CD14-positive monocyte (primary cell): ENCODE measurements at regions not wholly inside any gene's neighbourhood (a gene's known extent, or its start where the extent isn't known, plus 50 kb on each side); places are given as distances from the start of the nearest gene placed in this dataset.
"Not testable (repeated sequence)": the region's sequence is repeated elsewhere in the genome, so short reads cannot be mapped to it uniquely, and the experiment has no call there.

ENCODE experiments used
- DNase-seq, 3 donors: peaks; one replicate each; pipeline ENCODE4 v3.0.0-alpha.2; 2011 to 2022
- H2AFZ ChIP-seq: 2 replicates; pipeline ENCODE4 v1.6.0; 2012; ENCODE audit warnings: mild to moderate bottlenecking, low read depth, low read length, inconsistent platforms; ENCODE audit not compliant: insufficient read depth, poor library complexity, severe bottlenecking
- H3K27ac ChIP-seq, 2 donors: 1 replicate in 1 of 2; 2 replicates in 1 of 2; pipeline ENCODE4 v1.5.1; 2012 to 2013; ENCODE audit warnings: low read length in 2 of 2, control low read depth in 1 of 2, inconsistent platforms in 1 of 2, low read depth in 1 of 2, mild to moderate bottlenecking in 1 of 2
- H3K27me3 ChIP-seq, 2 donors: one replicate each; pipeline versions ENCODE4 v1.6.0 to v1.6.1; 2011 to 2013; ENCODE audit warnings: low read length in 2 of 2; ENCODE audit not compliant: control insufficient read depth in 2 of 2, insufficient read depth in 2 of 2
- H3K36me3 ChIP-seq, 2 donors: replicated peaks in 1 of 2; 1 replicate in 1 of 2; 2 replicates in 1 of 2; pipeline versions ENCODE4 v1.5.1 to v1.6.1; 2012 to 2013; ENCODE audit warnings: low read length in 2 of 2, control low read depth in 1 of 2, inconsistent platforms in 1 of 2, mild to moderate bottlenecking in 1 of 2; ENCODE audit not compliant: insufficient read depth in 2 of 2, control insufficient read depth in 1 of 2
- H3K4me1 ChIP-seq, 2 donors: 1 replicate in 1 of 2; 2 replicates in 1 of 2; pipeline versions ENCODE4 v1.5.1 to v1.6.1; 2012 to 2013; ENCODE audit warnings: low read length in 2 of 2, control low read depth in 1 of 2, inconsistent platforms in 1 of 2, mild to moderate bottlenecking in 1 of 2, moderate library complexity in 1 of 2; ENCODE audit not compliant: insufficient read depth in 2 of 2, control insufficient read depth in 1 of 2
- H3K4me2 ChIP-seq: replicated peaks from 2 replicates; pipeline ENCODE3; 2012; ENCODE audit warnings: low read length, moderate library complexity, mild to moderate bottlenecking; ENCODE audit not compliant: poor library complexity, severe bottlenecking; ENCODE audit errors: extremely low read depth
- H3K4me3 ChIP-seq, 3 experiments: fragments of 200-600 bp in 1 of 3; sonication (generic) in 1 of 3; replicated peaks in 1 of 3; 1 replicate in 2 of 3; 2 replicates in 1 of 3; pipeline ENCODE4 v1.5.1; 2011 to 2013; ENCODE audit warnings: low read length in 3 of 3, mild to moderate bottlenecking in 3 of 3, control low read depth in 2 of 3, low read depth in 2 of 3, inconsistent platforms in 1 of 3, moderate library complexity in 1 of 3
- H3K79me2 ChIP-seq: 2 replicates; pipeline ENCODE4 v1.6.0; 2012; ENCODE audit warnings: mild to moderate bottlenecking, control low read depth, inconsistent platforms, low read length, moderate library complexity; ENCODE audit not compliant: insufficient read depth
- H3K9ac ChIP-seq: 2 replicates; pipeline ENCODE4 v1.6.0; 2017; ENCODE audit warnings: low read length, mild to moderate bottlenecking; ENCODE audit not compliant: insufficient read depth, poor library complexity, severe bottlenecking
- H3K9me3 ChIP-seq, 2 donors: replicated peaks in 1 of 2; 1 replicate in 1 of 2; 2 replicates in 1 of 2; pipeline versions ENCODE4 v1.5.1 to v1.6.1; 2012 to 2013; ENCODE audit warnings: low read length in 2 of 2, control low read depth in 1 of 2; ENCODE audit not compliant: control insufficient read depth in 1 of 2, insufficient read depth in 1 of 2
- H4K20me1 ChIP-seq: 2 replicates; pipeline ENCODE4 v1.6.0; 2012; ENCODE audit warnings: mild to moderate bottlenecking, low read length, control low read depth, moderate library complexity; ENCODE audit not compliant: insufficient read depth
- H3K27ac Mint-ChIP-seq, 7 donors: one replicate each; pipeline ENCODE4 v1.8.0; 2020; ENCODE audit warnings: mild to moderate bottlenecking in 7 of 7, mixed read lengths in 7 of 7, moderate library complexity in 6 of 7, inconsistent platforms in 2 of 7
- H3K27me3 Mint-ChIP-seq, 3 donors: one replicate each; pipeline ENCODE4 v1.8.0; 2021 to 2022; ENCODE audit warnings: low read depth in 3 of 3, mild to moderate bottlenecking in 3 of 3, mixed read lengths in 3 of 3, moderate library complexity in 3 of 3, inconsistent platforms in 1 of 3
- H3K36me3 Mint-ChIP-seq, 2 donors: one replicate each; pipeline ENCODE4 v1.8.0; 2020; ENCODE audit warnings: mixed read lengths in 2 of 2, inconsistent platforms in 1 of 2, mild to moderate bottlenecking in 1 of 2
- H3K4me1 Mint-ChIP-seq: one replicate; pipeline ENCODE4 v1.8.0; 2020; ENCODE audit warnings: mild to moderate bottlenecking, mixed read lengths
- H3K4me3 Mint-ChIP-seq, 2 donors: one replicate each; pipeline ENCODE4 v1.8.0; 2020; ENCODE audit warnings: mild to moderate bottlenecking in 2 of 2, mixed read lengths in 2 of 2, moderate library complexity in 1 of 2
- H3K9me3 Mint-ChIP-seq, 7 donors: one replicate each; pipeline ENCODE4 v1.8.0; 2020 to 2022; ENCODE audit warnings: mixed read lengths in 7 of 7, mild to moderate bottlenecking in 6 of 7, moderate library complexity in 6 of 7, inconsistent platforms in 2 of 7
- WGBS: methylation state at CpG from one replicate; pipeline ENCODE4 v1.1.5; 2013; ENCODE audit warnings: missing lambda C conversion rate; ENCODE audit not compliant: insufficient coverage; 5-methylcytosine and 5-hydroxymethylcytosine counted together
- intact Hi-C, 2 donors: fragments of 100-400 bp; cut with micrococcal nuclease; formaldehyde crosslinking; loops; one replicate each; pipeline versions ENCODE4 v1.15.0 to v1.15.1; 2023
- TF ChIP-seq, protein P1 (sequence below): fragments of 200-600 bp; IDR thresholded peaks from one replicate; pipeline ENCODE4 v1.8.0; 2022; ENCODE audit warnings: antibody characterized with exemption, mild to moderate bottlenecking

DNA sequence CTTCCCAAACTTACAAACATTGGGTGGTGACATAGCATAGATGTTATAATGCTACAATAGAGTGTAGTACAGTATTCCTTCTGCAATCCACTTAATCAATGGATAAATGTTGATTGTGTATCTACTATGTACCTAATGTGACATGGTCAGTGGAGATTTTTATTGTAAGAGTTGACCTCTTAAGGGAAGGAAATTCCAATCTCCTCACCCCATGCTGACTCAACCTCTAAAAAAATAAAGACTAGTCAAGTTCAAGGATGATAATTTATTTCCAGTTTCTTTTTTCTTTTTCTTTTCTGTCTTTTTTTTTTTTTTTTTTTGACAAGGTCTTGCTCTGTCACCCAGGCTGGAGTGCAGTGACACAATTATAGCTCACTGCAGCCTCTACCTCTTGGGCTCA, 206.5 kb upstream of the STS start:
- no peak overlapping the region for H3K27ac Mint-ChIP-seq
- TF ChIP-seq, protein P1, sequence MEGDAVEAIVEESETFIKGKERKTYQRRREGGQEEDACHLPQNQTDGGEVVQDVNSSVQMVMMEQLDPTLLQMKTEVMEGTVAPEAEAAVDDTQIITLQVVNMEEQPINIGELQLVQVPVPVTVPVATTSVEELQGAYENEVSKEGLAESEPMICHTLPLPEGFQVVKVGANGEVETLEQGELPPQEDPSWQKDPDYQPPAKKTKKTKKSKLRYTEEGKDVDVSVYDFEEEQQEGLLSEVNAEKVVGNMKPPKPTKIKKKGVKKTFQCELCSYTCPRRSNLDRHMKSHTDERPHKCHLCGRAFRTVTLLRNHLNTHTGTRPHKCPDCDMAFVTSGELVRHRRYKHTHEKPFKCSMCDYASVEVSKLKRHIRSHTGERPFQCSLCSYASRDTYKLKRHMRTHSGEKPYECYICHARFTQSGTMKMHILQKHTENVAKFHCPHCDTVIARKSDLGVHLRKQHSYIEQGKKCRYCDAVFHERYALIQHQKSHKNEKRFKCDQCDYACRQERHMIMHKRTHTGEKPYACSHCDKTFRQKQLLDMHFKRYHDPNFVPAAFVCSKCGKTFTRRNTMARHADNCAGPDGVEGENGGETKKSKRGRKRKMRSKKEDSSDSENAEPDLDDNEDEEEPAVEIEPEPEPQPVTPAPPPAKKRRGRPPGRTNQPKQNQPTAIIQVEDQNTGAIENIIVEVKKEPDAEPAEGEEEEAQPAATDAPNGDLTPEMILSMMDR: no peak
- no peaks in the 10 kb centered on the region for H3K4me1 ChIP-seq
- H3K4me2 ChIP-seq: no peak overlapping the region
- no peak overlapping the region for H2AFZ ChIP-seq
- DNase-seq: no peak
- H3K9me3 Mint-ChIP-seq: peaks cover 0 to 15% (median 0%) of the 10 kb centered on the region in 7 donors
- no peak overlapping the region for H3K27ac ChIP-seq
- no peaks in the 10 kb centered on the region for H3K27me3 ChIP-seq
- H3K36me3 ChIP-seq: no peaks in the 10 kb centered on the region
- H3K4me3 Mint-ChIP-seq: no peak overlapping the region
- H3K9ac ChIP-seq: no peak overlapping the region
- no peak overlapping the region for H3K4me3 ChIP-seq
- intact Hi-C loops: no loop called here
- no peaks in the 10 kb centered on the region for H3K4me1 Mint-ChIP-seq
- no peaks in the 10 kb centered on the region for H3K79me2 ChIP-seq
- H4K20me1 ChIP-seq: no peaks in the 10 kb centered on the region
- H3K36me3 Mint-ChIP-seq: no peaks in the 10 kb centered on the region
- H3K9me3 ChIP-seq: peaks cover 0 to 8% of the 10 kb centered on the region in 2 donors
- H3K27me3 Mint-ChIP-seq: no peaks in the 10 kb centered on the region

DNA sequence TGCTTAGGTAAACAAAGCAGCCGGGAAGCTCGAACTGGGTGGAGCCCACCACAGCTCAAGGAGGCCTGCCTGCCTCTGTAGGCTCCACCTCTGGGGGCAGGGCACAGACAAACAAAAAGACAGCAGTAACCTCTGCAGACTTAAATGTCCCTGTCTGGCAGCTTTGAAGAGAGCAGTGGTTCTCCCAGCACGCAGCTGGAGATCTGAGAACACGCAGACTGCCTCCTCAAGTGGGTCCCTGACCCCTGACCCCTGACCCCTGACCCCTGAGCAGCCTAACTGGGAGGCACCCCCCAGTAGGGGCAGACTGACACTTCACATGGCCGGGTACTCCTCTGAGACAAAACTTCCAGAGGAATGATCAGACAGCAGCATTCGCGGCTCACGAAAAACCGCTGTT, 214.6 kb upstream of the STS start:
- H3K4me1 ChIP-seq, H3K36me3 Mint-ChIP-seq, H3K27ac Mint-ChIP-seq, H4K20me1 ChIP-seq, H3K4me3 Mint-ChIP-seq, H3K4me1 Mint-ChIP-seq, H2AFZ ChIP-seq, intact Hi-C loops, H3K79me2 ChIP-seq, H3K27me3 ChIP-seq, H3K36me3 ChIP-seq, DNase-seq, H3K27me3 Mint-ChIP-seq, H3K4me3 ChIP-seq, H3K27ac ChIP-seq, H3K9ac ChIP-seq, H3K4me2 ChIP-seq: not testable (repeated sequence)
- peaks cover 8 to 18% of the 10 kb centered on the region in 2 donors for H3K9me3 ChIP-seq
- H3K9me3 Mint-ChIP-seq: peaks cover 2 to 24% (median 7%) of the 10 kb centered on the region in 7 donors
- WGBS: 100% methylated on average over 2 of the region's 9 CpGs
